Uterus (tissue), 3 donors: ENCODE measurements at regions not wholly inside any gene's neighbourhood (a gene's known extent, or its start where the extent isn't known, plus 50 kb on each side); places are given as distances from the start of the nearest gene placed in this dataset.
"Not testable (repeated sequence)": the region's sequence is repeated elsewhere in the genome, so short reads cannot be mapped to it uniquely, and the experiment has no call there.

ENCODE experiments used
- DNase-seq, 2 donors: peaks; one replicate each; pipeline ENCODE4 v3.0.0-alpha.2; 2019 to 2020
- H3K27ac ChIP-seq, 2 donors: fragments of 200-600 bp; sonication (generic); 1 replicate in 1 of 2; 2 replicates in 1 of 2; pipeline ENCODE4 v1.5.1; 2016 to 2018
- H3K27me3 ChIP-seq, 2 donors: fragments of 200-600 bp; sonication (generic); one replicate each; pipeline ENCODE4 v1.5.1; 2018 to 2019; ENCODE audit warnings: control low read depth in 1 of 2
- H3K36me3 ChIP-seq, 2 donors: fragments of 200-600 bp; sonication (generic); one replicate each; pipeline ENCODE4 v1.5.1; 2019; ENCODE audit warnings: control low read depth in 1 of 2
- H3K4me1 ChIP-seq, 2 donors: fragments of 200-600 bp; sonication (generic); one replicate each; pipeline ENCODE4 v1.5.1; 2018 to 2019; ENCODE audit warnings: control low read depth in 1 of 2
- H3K4me3 ChIP-seq, 2 donors: fragments of 200-600 bp; sonication (generic); 1 replicate in 1 of 2; 2 replicates in 1 of 2; pipeline ENCODE4 v1.5.1; 2018 to 2019; ENCODE audit warnings: mild to moderate bottlenecking in 1 of 2
- H3K9me3 ChIP-seq, 2 donors: fragments of 200-600 bp; sonication (generic); one replicate each; pipeline ENCODE4 v1.5.1; 2019; ENCODE audit warnings: control low read depth in 1 of 2
- POLR2A ChIP-seq, 2 donors: fragments of 450-650 bp; IDR thresholded peaks; one replicate each; pipeline ENCODE4 v1.6.1; 2016; ENCODE audit warnings: antibody characterized with exemption in 2 of 2, mild to moderate bottlenecking in 1 of 2, moderate library complexity in 1 of 2
- intact Hi-C: fragments of 100-400 bp; cut with DNase I; formaldehyde crosslinking; loops from one replicate; pipeline ENCODE4 v1.15.1; 2023; ENCODE audit warnings: low total_unique reads
- TF ChIP-seq, protein P1 (sequence below), 4 experiments: fragments of 200-600 bp in 2 of 4; fragments of 450-650 bp in 2 of 4; sonication (generic) in 2 of 4; IDR thresholded peaks; one replicate each; pipeline ENCODE4 v1.5.1; 2016 to 2019; ENCODE audit warnings: antibody characterized with exemption in 4 of 4, mild to moderate bottlenecking in 2 of 4, moderate library complexity in 1 of 4
- donor health status: DM: yes; HTN: yes; CAD: no.

DNA sequence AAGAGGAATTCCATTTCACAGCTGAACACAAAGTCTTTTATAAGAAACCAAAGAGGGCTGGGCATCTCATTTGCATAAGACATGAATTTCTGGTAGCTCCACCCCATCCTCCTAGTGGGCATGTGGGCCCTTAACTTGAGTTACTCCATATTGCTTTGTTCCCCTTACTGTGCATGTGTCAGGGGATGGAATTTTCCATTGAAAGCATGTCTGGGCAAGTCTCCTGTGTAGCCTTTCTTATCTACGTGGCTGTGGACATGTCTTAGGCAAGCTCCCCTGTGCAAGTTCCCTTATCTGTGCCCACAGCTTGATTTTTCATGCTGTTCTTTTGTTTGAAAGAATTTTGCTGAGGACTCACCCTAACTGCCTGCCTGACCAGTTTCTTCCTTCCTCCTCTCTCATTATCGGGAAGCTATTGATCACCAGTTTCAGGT is 123.5 kb upstream of the JADE1 start:
- H3K4me1 ChIP-seq, result no peaks in the 10 kb centered on the region
- intact Hi-C loops, result no loop called here
- H3K27ac ChIP-seq, result no peak overlapping the region
- no peak overlapping the region for H3K4me3 ChIP-seq
- no peaks in the 10 kb centered on the region for H3K27me3 ChIP-seq
- H3K36me3 ChIP-seq, result no peaks in the 10 kb centered on the region
- no peak for DNase-seq
- TF ChIP-seq, protein P1, sequence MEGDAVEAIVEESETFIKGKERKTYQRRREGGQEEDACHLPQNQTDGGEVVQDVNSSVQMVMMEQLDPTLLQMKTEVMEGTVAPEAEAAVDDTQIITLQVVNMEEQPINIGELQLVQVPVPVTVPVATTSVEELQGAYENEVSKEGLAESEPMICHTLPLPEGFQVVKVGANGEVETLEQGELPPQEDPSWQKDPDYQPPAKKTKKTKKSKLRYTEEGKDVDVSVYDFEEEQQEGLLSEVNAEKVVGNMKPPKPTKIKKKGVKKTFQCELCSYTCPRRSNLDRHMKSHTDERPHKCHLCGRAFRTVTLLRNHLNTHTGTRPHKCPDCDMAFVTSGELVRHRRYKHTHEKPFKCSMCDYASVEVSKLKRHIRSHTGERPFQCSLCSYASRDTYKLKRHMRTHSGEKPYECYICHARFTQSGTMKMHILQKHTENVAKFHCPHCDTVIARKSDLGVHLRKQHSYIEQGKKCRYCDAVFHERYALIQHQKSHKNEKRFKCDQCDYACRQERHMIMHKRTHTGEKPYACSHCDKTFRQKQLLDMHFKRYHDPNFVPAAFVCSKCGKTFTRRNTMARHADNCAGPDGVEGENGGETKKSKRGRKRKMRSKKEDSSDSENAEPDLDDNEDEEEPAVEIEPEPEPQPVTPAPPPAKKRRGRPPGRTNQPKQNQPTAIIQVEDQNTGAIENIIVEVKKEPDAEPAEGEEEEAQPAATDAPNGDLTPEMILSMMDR (IDR thresholded peaks at IDR 0.05), result no peak
- no peak for TF ChIP-seq POLR2A (IDR thresholded peaks at IDR 0.05)
- no peaks in the 10 kb centered on the region for H3K9me3 ChIP-seq

DNA sequence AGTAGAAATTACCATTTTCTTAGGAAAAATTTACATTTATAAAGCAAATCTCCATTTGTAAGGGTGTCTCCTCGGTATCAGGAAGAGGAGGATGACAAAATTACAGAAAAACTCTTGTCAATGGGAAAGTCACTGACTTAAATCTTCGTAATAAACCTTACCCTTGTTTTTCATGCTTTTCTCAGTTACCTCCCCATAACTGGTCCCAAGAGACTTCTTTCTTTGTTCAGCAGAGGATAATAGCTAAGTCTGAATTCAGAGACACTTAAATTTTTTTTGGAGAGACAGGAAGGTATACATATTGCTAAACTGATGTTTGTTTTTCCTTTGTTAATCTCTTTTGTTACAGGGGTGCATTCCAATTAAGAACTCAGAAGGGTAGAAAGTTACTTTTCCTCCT is 125.5 kb upstream of the JADE1 start:
- H3K4me3 ChIP-seq, result no peak overlapping the region
- no peaks in the 10 kb centered on the region for H3K4me1 ChIP-seq
- intact Hi-C loops, result no loop called here
- H3K9me3 ChIP-seq, result no peaks in the 10 kb centered on the region
- TF ChIP-seq POLR2A (IDR thresholded peaks at IDR 0.05), result no peak
- TF ChIP-seq, protein P1 (IDR thresholded peaks at IDR 0.05), result no peak
- H3K36me3 ChIP-seq, result no peaks in the 10 kb centered on the region
- no peaks in the 10 kb centered on the region for H3K27me3 ChIP-seq
- DNase-seq, result no peak
- no peak overlapping the region for H3K27ac ChIP-seq

DNA sequence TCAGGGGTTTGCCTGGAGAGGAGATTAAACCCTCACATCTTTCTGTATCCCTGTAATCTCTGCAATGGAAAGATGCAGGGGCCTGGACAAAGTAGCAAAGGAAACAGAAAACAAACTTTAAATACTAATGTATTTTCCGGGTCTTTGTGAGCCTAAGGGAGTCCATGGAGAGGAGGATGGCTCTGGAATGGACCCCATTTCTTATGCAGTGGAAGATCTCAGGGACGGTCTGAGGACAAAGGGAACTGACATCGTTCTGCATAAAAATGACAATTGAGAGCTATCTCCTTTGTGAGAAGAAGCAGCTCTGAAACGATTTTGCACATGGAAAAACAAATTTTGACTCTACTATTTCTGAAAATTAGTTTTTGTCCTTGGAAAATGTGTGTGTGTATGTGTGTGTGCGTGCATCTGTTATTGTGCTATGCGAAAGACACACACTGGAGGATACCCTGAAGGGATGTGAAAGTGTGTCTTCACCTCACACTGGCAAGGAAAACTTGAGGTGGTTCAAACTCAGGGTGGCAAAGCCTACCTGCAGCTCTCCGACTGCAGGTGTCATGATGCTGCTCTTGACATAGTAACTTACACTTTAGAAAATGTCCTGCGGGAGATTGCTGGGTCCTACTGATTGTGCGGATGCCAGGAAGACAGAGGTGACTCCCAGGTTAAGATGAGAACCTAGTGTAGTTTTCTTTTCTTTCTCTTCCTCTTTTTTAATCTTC is 126.4 kb upstream of the JADE1 start:
- no peak for DNase-seq
- Histone ChIP-seq H3K4me1 (no peaks in the 10 kb centered on the region), H3K9me3 (no peaks in the 10 kb centered on the region), H3K27ac (no peak overlapping the region), H3K36me3 (no peaks in the 10 kb centered on the region), H3K27me3 (no peaks in the 10 kb centered on the region), H3K4me3 (no peak overlapping the region)
- no peak for TF ChIP-seq POLR2A (IDR thresholded peaks at IDR 0.05)
- TF ChIP-seq, protein P1 (IDR thresholded peaks at IDR 0.05), result no peak
- intact Hi-C loops, result no loop called here

DNA sequence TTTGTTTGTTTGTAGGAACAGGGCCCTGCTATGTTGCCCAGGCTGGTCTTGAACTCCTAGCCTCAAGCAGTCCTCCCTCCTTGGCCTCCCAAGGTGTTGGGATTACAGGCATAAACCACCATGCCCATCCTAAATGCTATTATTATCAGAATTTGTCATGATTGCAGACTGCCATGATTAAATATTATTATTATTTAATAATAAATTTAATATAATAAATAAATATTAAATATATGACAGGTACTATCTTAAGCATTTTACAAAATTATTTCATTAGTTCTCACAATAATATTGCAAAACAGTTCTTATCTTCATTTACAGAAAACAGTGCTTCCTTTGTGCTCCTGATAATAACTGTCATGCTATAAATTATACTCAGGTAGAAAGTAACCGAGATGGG is 133.4 kb upstream of the JADE1 start:
- Histone ChIP-seq H3K4me1 (no peaks in the 10 kb centered on the region), H3K9me3 (no peaks in the 10 kb centered on the region), H3K4me3 (no peak overlapping the region), H3K27ac (no peak overlapping the region), H3K27me3 (no peaks in the 10 kb centered on the region), H3K36me3 (no peaks in the 10 kb centered on the region)
- TF ChIP-seq, protein P1 (IDR thresholded peaks at IDR 0.05), result no peak
- TF ChIP-seq POLR2A (IDR thresholded peaks at IDR 0.05), result no peak
- DNase-seq, result no peak
- intact Hi-C loops, result no loop called here

DNA sequence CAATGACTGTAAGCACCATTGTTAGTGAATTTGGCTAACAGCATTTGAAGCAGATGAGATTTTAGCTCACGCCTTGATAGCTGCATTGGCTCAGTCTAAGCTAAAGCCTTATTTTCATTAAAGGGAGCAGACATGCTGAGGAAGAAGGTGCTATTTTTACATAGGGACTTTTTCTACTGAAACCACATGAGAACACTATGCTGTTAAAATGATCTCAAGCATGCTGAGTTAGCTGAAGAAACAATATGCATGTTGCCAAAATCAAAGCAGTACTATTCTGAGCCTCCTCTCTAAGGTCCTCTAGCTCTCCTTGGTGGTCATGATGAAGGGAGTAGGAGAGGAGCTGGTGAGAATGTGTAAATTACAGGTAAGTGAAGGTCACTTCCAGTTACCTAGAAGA is 134.4 kb upstream of the JADE1 start:
- Histone ChIP-seq H3K27ac (no peak overlapping the region), H3K4me1 (no peaks in the 10 kb centered on the region), H3K36me3 (no peaks in the 10 kb centered on the region), H3K9me3 (no peaks in the 10 kb centered on the region), H3K27me3 (no peaks in the 10 kb centered on the region), H3K4me3 (no peak overlapping the region)
- TF ChIP-seq, protein P1 (IDR thresholded peaks at IDR 0.05), result no peak
- no peak for TF ChIP-seq POLR2A (IDR thresholded peaks at IDR 0.05)
- DNase-seq, result no peak
- intact Hi-C loops, result no loop called here

DNA sequence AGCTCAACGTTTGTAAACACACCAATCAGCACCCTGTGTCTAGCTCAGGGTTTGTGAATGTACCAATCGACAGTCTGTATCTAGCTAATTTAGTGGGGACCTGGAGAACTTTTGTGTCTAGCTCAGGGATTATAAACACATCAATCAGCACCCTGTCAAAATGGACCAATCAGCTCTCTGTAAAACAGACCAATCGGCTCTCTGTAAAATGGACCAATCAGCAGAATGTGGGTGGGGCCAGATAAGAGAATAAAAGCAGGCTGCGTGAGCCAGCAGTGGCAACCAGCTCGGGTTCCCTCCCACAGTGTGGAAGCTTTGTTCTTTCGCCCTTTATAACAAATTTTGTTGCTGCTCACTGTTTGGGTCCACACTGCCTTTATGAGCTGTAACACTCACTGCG is 136.3 kb upstream of the JADE1 start:
- H3K4me1 ChIP-seq, H3K27ac ChIP-seq, intact Hi-C loops, H3K27me3 ChIP-seq, H3K9me3 ChIP-seq, H3K36me3 ChIP-seq, DNase-seq, H3K4me3 ChIP-seq: not testable (repeated sequence)

DNA sequence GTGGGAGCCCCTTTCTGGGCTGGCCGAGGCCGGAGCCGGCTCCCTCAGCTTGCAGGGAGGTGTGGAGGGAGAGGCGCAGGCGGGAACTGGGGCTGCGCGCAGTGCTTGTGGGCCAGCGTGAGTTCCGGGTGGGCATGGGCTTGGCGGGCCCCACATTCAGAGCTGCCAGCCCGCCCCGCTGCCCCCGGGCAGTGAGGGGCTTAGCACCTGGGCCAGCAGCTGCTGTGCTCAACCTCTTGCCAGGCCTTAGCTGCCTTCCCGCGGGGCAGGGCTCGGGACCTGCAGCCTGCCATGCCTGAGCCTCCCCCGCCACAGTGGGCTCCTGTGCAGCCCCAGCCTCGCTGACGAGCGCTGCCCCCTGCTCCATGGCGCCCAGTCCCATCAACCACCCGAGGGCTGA is 136.9 kb upstream of the JADE1 start:
- H3K4me3 ChIP-seq, H3K4me1 ChIP-seq, DNase-seq, H3K27me3 ChIP-seq, H3K27ac ChIP-seq, H3K9me3 ChIP-seq, intact Hi-C loops, H3K36me3 ChIP-seq: not testable (repeated sequence)
